ENCODE measurements at regions not wholly inside any gene's neighbourhood (a gene's known extent, or its start where the extent isn't known, plus 50 kb on each side); places are given as distances from the start of the nearest gene placed in this dataset.

DNA sequence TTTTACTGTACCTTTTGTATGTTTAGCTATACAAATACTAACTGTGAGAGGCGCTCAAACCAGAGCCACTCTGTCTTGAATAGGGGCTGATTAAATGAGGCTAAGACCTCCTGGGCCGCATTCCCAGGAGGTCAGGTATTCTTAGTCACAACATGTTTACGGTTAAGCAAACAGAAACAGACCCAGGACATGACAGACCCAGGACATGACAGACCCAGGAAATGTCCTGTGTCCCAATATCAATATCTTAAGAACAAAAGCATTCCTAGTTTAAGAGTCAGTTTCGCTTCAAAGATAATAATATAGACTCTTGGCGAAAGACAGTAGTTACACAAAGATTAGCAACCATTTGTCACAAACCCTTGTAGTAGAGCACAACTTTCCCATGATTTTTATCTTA lies 304.5 kb downstream of the CCSER2 start:
- Histone ChIP-seq H3K4me3 (ENCODE audit: insufficient read depth, low read depth, low read length) (no peak overlapping the region), H2BK20ac (ENCODE audit: low read depth, low read length) (no peak overlapping the region), H3K4me1 (ENCODE audit: control insufficient read depth, insufficient read depth, low read length) (no peaks in the 10 kb centered on the region), H4K8ac (ENCODE audit: low read depth in 2 of 2, low read length in 2 of 2) (no peak overlapping the region), H3K9ac (ENCODE audit: low read depth, low read length) (no peak overlapping the region), H2AFZ (replicated peaks; ENCODE audit: low read length, poor library complexity) (no peak overlapping the region), H3K36me3 (ENCODE audit: control insufficient read depth, insufficient read depth, low read length) (no peaks in the 10 kb centered on the region), H3K14ac (replicated peaks; ENCODE audit: low read depth, low read length) (no peak overlapping the region), H3K9me3 (ENCODE audit: control insufficient read depth, insufficient read depth, low read length) (peaks cover 1% of the 10 kb centered on the region; the same call in 1 of the 2 replicates), H3K27me3 (ENCODE audit: control insufficient read depth, insufficient read depth, low read length) (no peaks in the 10 kb centered on the region), H2BK15ac (ENCODE audit: low read depth, low read length) (no peak overlapping the region), H3K18ac (ENCODE audit: low read depth, low read length) (no peak overlapping the region), H3K23ac (ENCODE audit: low read depth, low read length) (no peak overlapping the region), H3K56ac (ENCODE audit: extremely low read depth, insufficient read depth, low read length) (no peak overlapping the region), H3K79me1 (ENCODE audit: low read depth in 1 of 2, low read length in 2 of 2) (no peaks in the 10 kb centered on the region), H2BK5ac (ENCODE audit: low read depth, low read length, poor library complexity, severe bottlenecking) (no peak overlapping the region), H4K20me1 (ENCODE audit: insufficient read depth, low read length) (no peaks in the 10 kb centered on the region), H2AK5ac (ENCODE audit: low read depth, low read length) (no peak overlapping the region), H2BK120ac (ENCODE audit: low read depth, low read length) (no peak overlapping the region), H3K4ac (ENCODE audit: low read depth, low read length) (no peak overlapping the region), H3K9me1 (ENCODE audit: insufficient read depth, low read length) (no peaks in the 10 kb centered on the region), H4K91ac (ENCODE audit: insufficient read depth, low read depth, low read length) (no peak overlapping the region), H4K5ac (ENCODE audit: low read depth, low read length) (no peak overlapping the region), H3K27ac (ENCODE audit: insufficient read depth, low read length) (no peak overlapping the region), H2AK9ac (replicated peaks; ENCODE audit: low read depth, low read length, poor library complexity) (no peak overlapping the region), H3K4me2 (ENCODE audit: low read depth, low read length) (no peak overlapping the region)
- ChIA-PET POLR2A (ENCODE audit: unreplicated experiment) (no interaction called here), CTCF (no interaction called here)
- DNase-seq (no peak), ATAC-seq (ENCODE audit: low read depth) (no peak)
- dilution Hi-C loops (cut with HindIII; ENCODE audit: low sequenced_read_pairs, unreplicated experiment) = no loop called here
- in situ Hi-C loops (cut with MboI; ENCODE audit: low sequenced_read_pairs) = no loop called here
- intact Hi-C loops (cut with micrococcal nuclease) = no loop called here
- BruUV-seq (replicated peaks) = no TSS peak
- WGBS, 2 experiments (ENCODE audit: extremely low coverage in 2 of 2, insufficient read length in 1 of 2) = no CpG with 5 or more reads among the region's 5 CpGs
- TF ChIP-seq RAD21 (IDR thresholded peaks at IDR 0.05; ENCODE audit: low read length) (no peak), FOS (IDR thresholded peaks at IDR 0.05; ENCODE audit: low read depth, low read length) (no peak), SMC3 (IDR thresholded peaks at IDR 0.05; ENCODE audit: low read depth, low read length) (no peak), MXI1 (IDR thresholded peaks at IDR 0.05; ENCODE audit: borderline replicate concordance, low read depth, low read length) (no peak), MAFK (IDR thresholded peaks at IDR 0.05; ENCODE audit: low read depth, low read length) (no peak), RFX5 (IDR thresholded peaks at IDR 0.05; ENCODE audit: low read depth, low read length) (no peak), CEBPB (IDR thresholded peaks at IDR 0.05; ENCODE audit: low read depth, low read length) (no peak), RCOR1 (IDR thresholded peaks at IDR 0.05; ENCODE audit: insufficient replicate concordance, low read length) (no peak), NFE2L2 (IDR thresholded peaks at IDR 0.05; ENCODE audit: low read depth, low read length) (no peak), BHLHE40 (IDR thresholded peaks at IDR 0.05; ENCODE audit: low read depth, low read length) (no peak), CHD1 (IDR thresholded peaks at IDR 0.05; ENCODE audit: low read depth, low read length) (no peak), POLR2A (IDR thresholded peaks at IDR 0.05; ENCODE audit: low read depth, low read length) (no peak)
- TF ChIP-seq, protein P1, sequence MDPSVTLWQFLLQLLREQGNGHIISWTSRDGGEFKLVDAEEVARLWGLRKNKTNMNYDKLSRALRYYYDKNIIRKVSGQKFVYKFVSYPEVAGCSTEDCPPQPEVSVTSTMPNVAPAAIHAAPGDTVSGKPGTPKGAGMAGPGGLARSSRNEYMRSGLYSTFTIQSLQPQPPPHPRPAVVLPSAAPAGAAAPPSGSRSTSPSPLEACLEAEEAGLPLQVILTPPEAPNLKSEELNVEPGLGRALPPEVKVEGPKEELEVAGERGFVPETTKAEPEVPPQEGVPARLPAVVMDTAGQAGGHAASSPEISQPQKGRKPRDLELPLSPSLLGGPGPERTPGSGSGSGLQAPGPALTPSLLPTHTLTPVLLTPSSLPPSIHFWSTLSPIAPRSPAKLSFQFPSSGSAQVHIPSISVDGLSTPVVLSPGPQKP (IDR thresholded peaks at IDR 0.05; ENCODE audit: borderline replicate concordance, low read depth, low read length) = no peak
- TF ChIP-seq, protein P2, sequence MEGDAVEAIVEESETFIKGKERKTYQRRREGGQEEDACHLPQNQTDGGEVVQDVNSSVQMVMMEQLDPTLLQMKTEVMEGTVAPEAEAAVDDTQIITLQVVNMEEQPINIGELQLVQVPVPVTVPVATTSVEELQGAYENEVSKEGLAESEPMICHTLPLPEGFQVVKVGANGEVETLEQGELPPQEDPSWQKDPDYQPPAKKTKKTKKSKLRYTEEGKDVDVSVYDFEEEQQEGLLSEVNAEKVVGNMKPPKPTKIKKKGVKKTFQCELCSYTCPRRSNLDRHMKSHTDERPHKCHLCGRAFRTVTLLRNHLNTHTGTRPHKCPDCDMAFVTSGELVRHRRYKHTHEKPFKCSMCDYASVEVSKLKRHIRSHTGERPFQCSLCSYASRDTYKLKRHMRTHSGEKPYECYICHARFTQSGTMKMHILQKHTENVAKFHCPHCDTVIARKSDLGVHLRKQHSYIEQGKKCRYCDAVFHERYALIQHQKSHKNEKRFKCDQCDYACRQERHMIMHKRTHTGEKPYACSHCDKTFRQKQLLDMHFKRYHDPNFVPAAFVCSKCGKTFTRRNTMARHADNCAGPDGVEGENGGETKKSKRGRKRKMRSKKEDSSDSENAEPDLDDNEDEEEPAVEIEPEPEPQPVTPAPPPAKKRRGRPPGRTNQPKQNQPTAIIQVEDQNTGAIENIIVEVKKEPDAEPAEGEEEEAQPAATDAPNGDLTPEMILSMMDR (conservative IDR thresholded peaks at IDR 0.05; ENCODE audit: low read depth, low read length) = no peak
- TF ChIP-seq, protein P3, sequence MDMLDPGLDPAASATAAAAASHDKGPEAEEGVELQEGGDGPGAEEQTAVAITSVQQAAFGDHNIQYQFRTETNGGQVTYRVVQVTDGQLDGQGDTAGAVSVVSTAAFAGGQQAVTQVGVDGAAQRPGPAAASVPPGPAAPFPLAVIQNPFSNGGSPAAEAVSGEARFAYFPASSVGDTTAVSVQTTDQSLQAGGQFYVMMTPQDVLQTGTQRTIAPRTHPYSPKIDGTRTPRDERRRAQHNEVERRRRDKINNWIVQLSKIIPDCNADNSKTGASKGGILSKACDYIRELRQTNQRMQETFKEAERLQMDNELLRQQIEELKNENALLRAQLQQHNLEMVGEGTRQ (IDR thresholded peaks at IDR 0.05; ENCODE audit: low read depth, low read length) = no peak
